ENCODE measurements at regions not wholly inside any gene's neighbourhood (a gene's known extent, or its start where the extent isn't known, plus 50 kb on each side); places are given as distances from the start of the nearest gene placed in this dataset.

DNA sequence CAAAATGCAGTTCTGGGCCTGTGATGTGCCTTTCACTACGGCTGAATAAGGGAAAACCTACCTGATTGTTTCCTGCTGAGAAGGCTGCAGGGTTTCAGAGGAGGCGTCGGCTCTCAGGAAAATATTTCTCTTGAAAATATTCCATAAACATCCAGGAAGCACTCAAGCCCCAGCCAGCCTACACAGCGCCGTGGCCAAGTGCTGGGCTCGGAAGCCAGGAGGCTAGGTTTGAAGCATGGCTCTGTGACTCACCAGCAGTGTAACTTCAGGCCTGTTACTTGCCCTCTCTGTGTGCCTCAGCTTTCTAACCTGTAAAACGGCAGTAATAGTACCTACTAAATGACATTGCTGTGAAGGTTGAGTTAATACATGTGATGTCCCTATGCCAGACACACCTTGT, 399.1 kb downstream of the GATA3 start:
- no peaks in the 10 kb centered on the region for H3K9me3 ChIP-seq (ENCODE audit: low read depth)
- no peak overlapping the region for H3K4me3 ChIP-seq
- H3K27me3 ChIP-seq: no peaks in the 10 kb centered on the region
- no peaks in the 10 kb centered on the region for H3K36me3 ChIP-seq
- no peaks in the 10 kb centered on the region for H3K4me1 ChIP-seq (ENCODE audit: low read depth)
- peak in 1 of 2 donors; percentile 54 for DNase-seq (ENCODE audit: low read depth in 1 of 2, low spot score in 1 of 2)
- no peak for TF ChIP-seq CTCF (IDR thresholded peaks at IDR 0.05; ENCODE audit: low read depth, low read length)
- no peak overlapping the region for H3K27ac ChIP-seq

DNA sequence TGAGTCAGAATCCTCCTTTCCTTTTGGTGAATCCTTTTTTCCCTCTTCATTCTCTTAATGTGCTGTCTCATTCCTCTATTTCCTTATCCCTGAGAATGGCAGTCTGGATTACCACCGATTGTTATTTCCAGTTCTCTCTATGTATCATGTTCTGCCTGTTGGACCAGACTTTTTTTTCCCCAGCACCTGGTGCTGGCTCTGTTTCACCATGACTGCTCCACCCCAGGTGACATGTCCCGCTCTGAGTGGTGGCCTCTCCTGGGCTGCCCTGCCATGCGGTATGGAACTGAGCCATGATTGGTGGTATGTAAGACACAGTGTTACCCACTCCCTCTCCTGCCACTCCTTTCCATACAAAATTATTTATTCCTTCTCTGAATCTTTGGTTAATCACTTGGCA, 399.9 kb downstream of the GATA3 start:
- H3K36me3 ChIP-seq: no peaks in the 10 kb centered on the region
- no peak overlapping the region for H3K4me3 ChIP-seq
- no peak overlapping the region for H3K27ac ChIP-seq
- no peak for DNase-seq (ENCODE audit: low read depth in 1 of 2, low spot score in 1 of 2)
- no peaks in the 10 kb centered on the region for H3K4me1 ChIP-seq (ENCODE audit: low read depth)
- H3K9me3 ChIP-seq (ENCODE audit: low read depth): no peaks in the 10 kb centered on the region
- no peaks in the 10 kb centered on the region for H3K27me3 ChIP-seq
- no peak for TF ChIP-seq CTCF (IDR thresholded peaks at IDR 0.05; ENCODE audit: low read depth, low read length)

GRCh38 chr10:8455181-8455580, 400.7 kb downstream of the GATA3 start:
- DNase-seq (ENCODE audit: low read depth in 1 of 2, low spot score in 1 of 2): no peak
- Histone ChIP-seq H3K27me3 (no peaks in the 10 kb centered on the region), H3K4me3 (no peak overlapping the region), H3K27ac (no peak overlapping the region), H3K9me3 (ENCODE audit: low read depth) (no peaks in the 10 kb centered on the region), H3K36me3 (no peaks in the 10 kb centered on the region), H3K4me1 (ENCODE audit: low read depth) (no peaks in the 10 kb centered on the region)
- TF ChIP-seq CTCF (IDR thresholded peaks at IDR 0.05; ENCODE audit: low read depth, low read length): no peak

DNA sequence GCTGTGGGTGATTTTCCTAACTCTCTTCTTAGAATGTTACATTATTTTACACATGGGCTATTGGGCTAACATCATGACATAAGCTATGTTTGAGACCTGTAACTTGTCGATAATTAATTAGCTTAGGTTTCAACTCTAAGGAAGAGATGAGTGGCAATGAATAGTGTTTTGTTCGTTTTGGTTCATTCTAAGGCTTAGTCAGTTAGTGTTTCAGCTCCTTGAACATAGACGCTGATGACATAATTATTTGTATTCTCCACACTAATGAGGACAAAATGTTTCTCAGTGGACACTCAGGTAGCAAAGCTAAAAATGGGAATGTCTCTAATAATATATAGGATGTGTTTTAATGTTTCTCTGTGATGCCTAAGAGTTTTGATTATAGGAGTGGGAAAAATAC, 401.9 kb downstream of the GATA3 start:
- H3K36me3 ChIP-seq: no peaks in the 10 kb centered on the region
- H3K4me1 ChIP-seq (ENCODE audit: low read depth): no peaks in the 10 kb centered on the region
- DNase-seq (ENCODE audit: low read depth in 1 of 2, low spot score in 1 of 2): no peak
- no peak overlapping the region for H3K4me3 ChIP-seq
- TF ChIP-seq CTCF (IDR thresholded peaks at IDR 0.05; ENCODE audit: low read depth, low read length): no peak
- no peak overlapping the region for H3K27ac ChIP-seq
- H3K9me3 ChIP-seq (ENCODE audit: low read depth): no peaks in the 10 kb centered on the region
- H3K27me3 ChIP-seq: no peaks in the 10 kb centered on the region

DNA sequence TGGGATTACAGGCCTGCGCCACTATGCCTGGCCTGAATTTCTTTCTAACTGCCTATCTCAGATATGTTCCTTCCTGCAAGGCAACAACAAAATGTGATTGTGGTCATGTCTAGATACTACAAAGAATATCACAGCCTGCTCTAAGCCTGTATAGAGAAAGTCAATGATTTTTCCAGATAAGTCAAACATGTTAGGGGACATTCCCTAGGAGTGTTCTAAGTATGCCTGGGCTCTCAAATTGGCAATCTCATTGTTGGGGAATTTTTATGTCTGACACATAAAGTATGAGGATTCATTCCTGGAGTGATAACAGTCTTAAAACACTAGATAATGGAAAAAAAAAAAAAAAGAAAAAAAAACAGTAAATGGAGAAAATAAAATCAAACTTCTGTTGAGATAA, 406.1 kb downstream of the GATA3 start:
- H3K9me3 ChIP-seq (ENCODE audit: low read depth): no peaks in the 10 kb centered on the region
- no peak for TF ChIP-seq CTCF (IDR thresholded peaks at IDR 0.05; ENCODE audit: low read depth, low read length)
- no peaks in the 10 kb centered on the region for H3K4me1 ChIP-seq (ENCODE audit: low read depth)
- H3K36me3 ChIP-seq: no peaks in the 10 kb centered on the region
- no peak overlapping the region for H3K27ac ChIP-seq
- no peaks in the 10 kb centered on the region for H3K27me3 ChIP-seq
- H3K4me3 ChIP-seq: no peak overlapping the region
- no peak for DNase-seq (ENCODE audit: low read depth in 1 of 2, low spot score in 1 of 2)

- Histone ChIP-seq H3K4me1 (ENCODE audit: low read depth) (no peaks in the 10 kb centered on the region), H3K36me3 (no peaks in the 10 kb centered on the region), H3K27ac (no peak overlapping the region), H3K27me3 (no peaks in the 10 kb centered on the region), H3K4me3 (no peak overlapping the region), H3K9me3 (ENCODE audit: low read depth) (no peaks in the 10 kb centered on the region)
- peak in 1 of 2 donors; percentile 4 for DNase-seq (ENCODE audit: low read depth in 1 of 2, low spot score in 1 of 2)
- no peak for TF ChIP-seq CTCF (IDR thresholded peaks at IDR 0.05; ENCODE audit: low read depth, low read length)
Observed at GRCh38 chr10:8462565-8462964, 408.1 kb downstream of the GATA3 start.
